Osteoblast (primary cell): ENCODE measurements at regions not wholly inside any gene's neighbourhood (a gene's known extent, or its start where the extent isn't known, plus 50 kb on each side); places are given as distances from the start of the nearest gene placed in this dataset.

Source experiments
- DNase-seq: peaks from one replicate; pipeline ENCODE4 v3.0.0; 2011; ENCODE audit warnings: low spot score, mixed read lengths; ENCODE audit not compliant: insufficient read length; ENCODE audit errors: missing footprints
- H2AFZ ChIP-seq: 2 replicates; pipeline ENCODE4 v1.6.0; 2011; ENCODE audit warnings: mild to moderate bottlenecking, low read length
- H3K27ac ChIP-seq: 2 replicates; pipeline ENCODE4 v1.5.1; 2011; ENCODE audit warnings: mild to moderate bottlenecking, low read depth, low read length, moderate library complexity
- H3K27me3 ChIP-seq: 2 replicates; pipeline ENCODE4 v1.6.0; 2012; ENCODE audit warnings: mild to moderate bottlenecking, control low read depth, inconsistent platforms, low read length, moderate library complexity; ENCODE audit not compliant: insufficient read depth
- H3K36me3 ChIP-seq: 2 replicates; pipeline ENCODE4 v1.5.1; 2011; ENCODE audit warnings: mild to moderate bottlenecking, low read length, control low read depth, moderate library complexity; ENCODE audit not compliant: insufficient read depth
- H3K4me1 ChIP-seq: 2 replicates; pipeline ENCODE4 v1.5.1; 2011; ENCODE audit warnings: mild to moderate bottlenecking, low read length, control low read depth, moderate library complexity; ENCODE audit not compliant: insufficient read depth
- H3K4me2 ChIP-seq: 2 replicates; pipeline ENCODE4 v1.6.0; 2011; ENCODE audit warnings: mild to moderate bottlenecking, low read length; ENCODE audit not compliant: insufficient read depth
- H3K4me3 ChIP-seq: fragments of 200-600 bp; sonication (generic); 3 replicates; pipeline ENCODE4 v1.5.1; 2012; ENCODE audit warnings: mild to moderate bottlenecking, low read length, inconsistent platforms; ENCODE audit not compliant: insufficient read depth
- H3K79me2 ChIP-seq: 2 replicates; pipeline ENCODE4 v1.6.0; 2012; ENCODE audit warnings: mild to moderate bottlenecking, low read length, control low read depth, inconsistent platforms; ENCODE audit not compliant: insufficient read depth
- H3K9me3 ChIP-seq: 2 replicates; pipeline ENCODE4 v1.5.1; 2011; ENCODE audit warnings: low read depth, low read length, control low read depth
- H4K20me1 ChIP-seq: 2 replicates; pipeline ENCODE4 v1.6.0; 2012; ENCODE audit warnings: mild to moderate bottlenecking, low read length, control low read depth; ENCODE audit not compliant: insufficient read depth
- TF ChIP-seq, protein P1 (sequence below): IDR thresholded peaks from 2 replicates; pipeline ENCODE4 v1.5.1; 2011; ENCODE audit warnings: mild to moderate bottlenecking, low read depth, low read length, moderate library complexity; ENCODE audit errors: extremely low read depth

DNA sequence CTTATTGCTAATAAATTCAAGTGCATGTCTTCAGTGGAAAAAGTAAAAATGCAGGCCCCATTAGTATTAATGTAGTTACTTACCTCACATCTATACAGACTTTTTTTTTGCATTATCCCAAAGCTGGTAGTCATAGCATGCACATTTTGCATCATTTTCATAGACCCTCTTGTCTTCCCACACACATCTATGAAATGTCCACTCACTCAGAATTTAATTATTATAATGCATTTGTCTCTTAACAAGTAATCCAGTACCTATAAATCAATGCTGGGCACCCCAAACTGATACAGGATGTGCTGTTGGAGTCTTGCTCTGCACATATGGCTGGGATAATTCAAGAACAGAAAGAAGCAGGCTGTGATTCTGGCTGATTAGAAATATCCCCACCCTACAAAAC, 370.4 kb upstream of the FAT3 start:
- no peaks in the 10 kb centered on the region for H4K20me1 ChIP-seq
- no peaks in the 10 kb centered on the region for H3K27me3 ChIP-seq
- no peak overlapping the region for H3K4me2 ChIP-seq
- no peak for DNase-seq
- TF ChIP-seq, protein P1, sequence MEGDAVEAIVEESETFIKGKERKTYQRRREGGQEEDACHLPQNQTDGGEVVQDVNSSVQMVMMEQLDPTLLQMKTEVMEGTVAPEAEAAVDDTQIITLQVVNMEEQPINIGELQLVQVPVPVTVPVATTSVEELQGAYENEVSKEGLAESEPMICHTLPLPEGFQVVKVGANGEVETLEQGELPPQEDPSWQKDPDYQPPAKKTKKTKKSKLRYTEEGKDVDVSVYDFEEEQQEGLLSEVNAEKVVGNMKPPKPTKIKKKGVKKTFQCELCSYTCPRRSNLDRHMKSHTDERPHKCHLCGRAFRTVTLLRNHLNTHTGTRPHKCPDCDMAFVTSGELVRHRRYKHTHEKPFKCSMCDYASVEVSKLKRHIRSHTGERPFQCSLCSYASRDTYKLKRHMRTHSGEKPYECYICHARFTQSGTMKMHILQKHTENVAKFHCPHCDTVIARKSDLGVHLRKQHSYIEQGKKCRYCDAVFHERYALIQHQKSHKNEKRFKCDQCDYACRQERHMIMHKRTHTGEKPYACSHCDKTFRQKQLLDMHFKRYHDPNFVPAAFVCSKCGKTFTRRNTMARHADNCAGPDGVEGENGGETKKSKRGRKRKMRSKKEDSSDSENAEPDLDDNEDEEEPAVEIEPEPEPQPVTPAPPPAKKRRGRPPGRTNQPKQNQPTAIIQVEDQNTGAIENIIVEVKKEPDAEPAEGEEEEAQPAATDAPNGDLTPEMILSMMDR, result no peak
- no peak overlapping the region for H3K4me3 ChIP-seq
- H3K79me2 ChIP-seq, result no peaks in the 10 kb centered on the region
- H2AFZ ChIP-seq, result no peak overlapping the region
- H3K36me3 ChIP-seq, result no peaks in the 10 kb centered on the region
- H3K9me3 ChIP-seq, result no peaks in the 10 kb centered on the region
- H3K27ac ChIP-seq, result no peak overlapping the region
- H3K4me1 ChIP-seq, result no peaks in the 10 kb centered on the region

DNA sequence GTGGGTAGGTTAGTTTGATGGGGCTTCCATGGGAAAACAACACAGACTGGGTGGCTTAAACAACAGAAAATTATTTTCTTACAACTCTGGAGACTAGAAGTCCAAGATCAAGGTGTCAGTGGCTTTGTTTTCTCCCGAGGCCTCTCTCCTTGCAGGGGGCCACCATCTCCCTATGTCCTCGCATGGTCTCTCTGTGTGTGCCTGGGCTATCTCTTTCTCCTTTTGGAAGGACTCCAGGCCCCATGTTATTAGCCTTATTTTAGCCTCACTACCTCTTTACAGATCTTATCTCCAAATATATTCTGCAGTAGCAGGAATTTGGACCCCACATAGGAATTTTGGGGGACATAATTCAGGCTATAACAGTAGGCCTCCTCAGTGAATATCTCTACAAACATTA, 372.7 kb upstream of the FAT3 start:
- no peak for DNase-seq
- H2AFZ ChIP-seq, result no peak overlapping the region
- no peaks in the 10 kb centered on the region for H3K9me3 ChIP-seq
- no peak overlapping the region for H3K27ac ChIP-seq
- no peaks in the 10 kb centered on the region for H3K79me2 ChIP-seq
- no peaks in the 10 kb centered on the region for H3K27me3 ChIP-seq
- no peaks in the 10 kb centered on the region for H4K20me1 ChIP-seq
- H3K4me2 ChIP-seq, result no peak overlapping the region
- TF ChIP-seq, protein P1, result no peak
- H3K4me1 ChIP-seq, result no peaks in the 10 kb centered on the region
- no peaks in the 10 kb centered on the region for H3K36me3 ChIP-seq
- H3K4me3 ChIP-seq, result no peak overlapping the region

GRCh38 chr11:91850533-91851275, 373.9 kb upstream of the FAT3 start:
- TF ChIP-seq, protein P1, result no peak
- Histone ChIP-seq H4K20me1 (no peaks in the 10 kb centered on the region), H3K36me3 (no peaks in the 10 kb centered on the region), H3K4me1 (no peaks in the 10 kb centered on the region), H2AFZ (no peak overlapping the region), H3K27me3 (no peaks in the 10 kb centered on the region), H3K27ac (no peak overlapping the region), H3K79me2 (no peaks in the 10 kb centered on the region), H3K4me3 (no peak overlapping the region), H3K4me2 (no peak overlapping the region), H3K9me3 (no peaks in the 10 kb centered on the region)
- no peak for DNase-seq

DNA sequence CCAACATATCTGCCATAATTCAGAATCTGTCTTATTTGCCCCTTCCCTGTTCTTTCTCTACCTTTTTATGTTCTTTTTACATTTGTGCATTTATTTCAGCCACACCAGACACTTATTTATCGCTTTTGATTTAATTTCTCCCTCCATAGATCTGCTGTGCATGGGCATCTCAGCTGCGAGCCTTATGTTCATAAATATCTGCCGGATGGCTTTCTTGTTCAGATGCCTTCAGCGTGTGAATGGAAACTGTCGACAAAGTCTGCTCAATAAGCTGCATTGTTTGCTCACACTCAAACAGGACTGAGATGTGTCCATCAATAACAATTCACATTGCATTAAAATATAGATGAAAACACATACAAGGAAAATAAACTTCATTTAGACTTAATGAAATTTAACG, 374.6 kb upstream of the FAT3 start:
- no peak overlapping the region for H3K4me3 ChIP-seq
- no peaks in the 10 kb centered on the region for H4K20me1 ChIP-seq
- H3K36me3 ChIP-seq, result no peaks in the 10 kb centered on the region
- no peak overlapping the region for H3K27ac ChIP-seq
- H3K4me1 ChIP-seq, result no peaks in the 10 kb centered on the region
- no peak for DNase-seq
- TF ChIP-seq, protein P1, result no peak
- H3K27me3 ChIP-seq, result no peaks in the 10 kb centered on the region
- no peaks in the 10 kb centered on the region for H3K79me2 ChIP-seq
- no peak overlapping the region for H3K4me2 ChIP-seq
- H3K9me3 ChIP-seq, result no peaks in the 10 kb centered on the region
- H2AFZ ChIP-seq, result no peak overlapping the region
